ENCODE measurements at regions not wholly inside any gene's neighbourhood (a gene's known extent, or its start where the extent isn't known, plus 50 kb on each side); places are given as distances from the start of the nearest gene placed in this dataset.

DNA sequence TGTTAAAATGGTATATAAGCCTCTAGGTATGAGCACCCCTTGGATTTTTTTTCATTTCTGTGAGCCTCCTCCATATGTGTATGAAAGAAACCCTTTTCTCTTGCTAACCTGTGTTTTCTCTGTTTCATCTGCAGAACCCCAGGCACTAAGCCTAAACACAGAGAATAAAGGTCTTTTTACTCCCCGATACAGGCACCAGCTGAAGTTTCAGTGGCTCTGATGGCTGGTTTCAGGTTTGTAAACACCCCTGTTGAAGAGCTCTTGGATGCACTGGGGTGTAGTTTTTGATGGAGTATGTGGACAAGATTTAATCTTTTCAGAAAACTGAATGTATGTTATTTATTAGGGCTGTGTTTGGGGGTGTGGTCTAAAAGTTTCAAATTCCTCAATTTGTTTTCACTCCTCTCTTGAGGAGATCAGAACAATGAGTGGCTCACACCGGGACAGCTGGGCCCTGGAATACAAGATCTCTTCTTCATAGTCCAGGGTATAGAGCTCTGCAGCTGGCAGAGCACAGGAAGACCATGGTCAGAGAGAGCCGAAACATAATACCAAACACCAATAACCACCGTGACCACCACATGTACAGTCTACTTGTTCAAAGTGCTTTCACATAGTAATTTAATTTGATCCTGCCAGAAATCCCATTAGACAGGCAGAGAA, 50.2 kb upstream of the VTCN1 start:
- no peaks in the 10 kb centered on the region for H3K4me1 ChIP-seq (ENCODE audit: control extremely low read depth in 1 of 4, control insufficient read depth in 4 of 4, insufficient read depth in 4 of 4, low read length in 3 of 4)
- 100% methylated on average over 2 of the region's 4 CpGs for WGBS (ENCODE audit: insufficient coverage)
- H3K27me3 ChIP-seq (replicated peaks in 2 of 5; ENCODE audit: control insufficient read depth in 4 of 5, insufficient read depth in 5 of 5, low read length in 4 of 5) = no peaks in the 10 kb centered on the region
- no peak overlapping the region for H3K27ac ChIP-seq (ENCODE audit: insufficient read depth in 1 of 2, low read depth in 1 of 2, low read length in 2 of 2, poor library complexity in 1 of 2, severe bottlenecking in 2 of 2)
- DNase-seq = no peak
- no peak overlapping the region for H3K4me3 ChIP-seq (ENCODE audit: control insufficient read depth in 1 of 7, extremely low read depth in 1 of 7, insufficient read depth in 4 of 7, low read depth in 2 of 7, low read length in 6 of 7)
- no peaks in the 10 kb centered on the region for H3K36me3 ChIP-seq (ENCODE audit: control insufficient read depth in 4 of 4, insufficient read depth in 4 of 4, low read length in 3 of 4)
- ChIA-PET CTCF (interaction anchor here (0.6 kb wide), 1 partner anchor 103 kb away, joined by 3 read pairs; no protein-coding TSS in a partner anchor), POLR2A (no interaction called here)
- peaks cover 0 to 16% (median 3%) of the 10 kb centered on the region in 5 experiments for H3K9me3 ChIP-seq (ENCODE audit: control extremely low read depth in 1 of 5, control insufficient read depth in 4 of 5, insufficient read depth in 2 of 5, low read depth in 1 of 5, low read length in 4 of 5)
